ENCODE measurements at regions not wholly inside any gene's neighbourhood (a gene's known extent, or its start where the extent isn't known, plus 50 kb on each side); places are given as distances from the start of the nearest gene placed in this dataset.

- POLR2A ChIA-PET = no interaction called here
- CTCF ChIA-PET = interaction anchor here (0.7 kb wide), 1 partner anchor 13 kb away, joined by 3 read pairs; no protein-coding TSS in a partner anchor
- Histone ChIP-seq H3K27me3 (ENCODE audit: control insufficient read depth, insufficient read depth, low read length) (no peaks in the 10 kb centered on the region), H3K36me3 (ENCODE audit: control insufficient read depth, insufficient read depth, low read length) (no peaks in the 10 kb centered on the region), H3K4me3 (ENCODE audit: low read depth, low read length) (no peak overlapping the region)
- DNase-seq (ENCODE audit: low read depth) = no peak
- no peak for TF ChIP-seq CTCF (IDR thresholded peaks at IDR 0.05; ENCODE audit: insufficient read depth, low read depth, low read length)
Measured at GRCh38 chr3:94459167-94459566, 396.3 kb downstream of the NSUN3 start.

DNA sequence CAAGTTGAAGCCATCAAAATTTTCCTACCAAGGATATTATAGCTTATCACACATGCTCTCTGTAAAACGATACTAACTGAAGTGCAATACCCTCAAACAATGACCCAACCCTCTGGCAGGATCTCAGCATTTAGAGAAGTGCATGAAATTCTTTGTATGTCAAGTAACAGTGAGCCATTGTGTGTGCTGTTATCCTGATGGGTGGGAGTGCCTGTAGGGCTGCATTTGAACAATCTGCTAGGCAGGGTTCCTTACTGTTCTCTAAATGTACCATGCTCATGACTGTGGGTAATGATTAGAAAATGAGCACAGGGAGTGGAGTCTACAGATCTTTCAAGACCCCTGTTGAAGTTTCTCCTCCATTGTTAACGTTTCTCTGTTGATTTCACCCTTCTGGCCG lies 398.1 kb downstream of the NSUN3 start:
- no peak for DNase-seq (ENCODE audit: low read depth)
- ChIA-PET CTCF (no interaction called here), POLR2A (no interaction called here)
- H3K27me3 ChIP-seq (ENCODE audit: control insufficient read depth, insufficient read depth, low read length) = no peaks in the 10 kb centered on the region
- no peak overlapping the region for H3K4me3 ChIP-seq (ENCODE audit: low read depth, low read length)
- TF ChIP-seq CTCF (IDR thresholded peaks at IDR 0.05; ENCODE audit: insufficient read depth, low read depth, low read length) = no peak
- H3K36me3 ChIP-seq (ENCODE audit: control insufficient read depth, insufficient read depth, low read length) = no peaks in the 10 kb centered on the region

DNA sequence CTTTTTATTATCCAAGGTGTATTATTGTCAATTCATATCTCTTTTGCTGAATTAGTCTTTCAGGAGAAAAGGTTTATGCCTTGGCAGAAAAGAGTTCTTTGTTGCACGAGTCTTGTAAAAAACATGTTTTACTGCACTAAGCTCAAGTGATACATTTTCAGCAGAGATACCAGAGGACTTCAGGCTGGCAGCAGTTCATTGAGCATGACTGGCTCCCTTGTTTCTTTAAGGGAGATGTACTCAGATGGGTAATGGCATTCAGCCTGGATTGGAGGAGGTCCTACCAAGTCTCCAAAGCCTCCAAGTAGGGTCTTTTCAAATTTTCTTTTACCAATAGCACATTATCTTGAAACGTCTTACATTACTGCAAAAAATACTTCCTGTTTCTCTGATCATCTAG lies 400.1 kb downstream of the NSUN3 start:
- ChIA-PET CTCF (interaction anchor here (0.7 kb wide), 1 partner anchor 634 kb away, joined by 3 read pairs; no protein-coding TSS in a partner anchor), POLR2A (no interaction called here)
- Histone ChIP-seq H3K4me3 (ENCODE audit: low read depth, low read length) (no peak overlapping the region), H3K27me3 (ENCODE audit: control insufficient read depth, insufficient read depth, low read length) (no peaks in the 10 kb centered on the region), H3K36me3 (ENCODE audit: control insufficient read depth, insufficient read depth, low read length) (no peaks in the 10 kb centered on the region)
- TF ChIP-seq CTCF (IDR thresholded peaks at IDR 0.05; ENCODE audit: insufficient read depth, low read depth, low read length) = no peak
- no peak for DNase-seq (ENCODE audit: low read depth)

DNA sequence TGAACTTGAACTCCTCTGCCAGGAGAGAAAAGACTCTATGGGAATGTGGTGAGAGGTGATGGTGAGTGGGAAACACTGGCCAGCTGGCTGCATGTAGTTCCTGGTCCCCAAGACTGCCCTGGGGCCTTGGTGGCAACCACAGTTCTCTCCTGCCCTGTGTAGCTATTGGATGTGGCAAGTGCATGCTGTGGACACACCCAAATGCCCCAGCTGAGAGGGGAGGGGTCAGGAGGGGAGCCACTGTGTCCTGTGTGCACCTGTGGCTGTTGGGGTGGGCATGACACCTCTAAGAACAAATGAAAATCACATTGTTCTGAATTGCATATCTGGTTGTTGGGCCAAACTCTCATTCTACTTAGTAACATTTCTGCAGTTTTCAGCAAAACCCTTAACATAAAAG lies 409.6 kb downstream of the NSUN3 start:
- ChIA-PET CTCF (interaction anchor here (0.8 kb wide), 1 partner anchor 13 kb away, joined by 3 read pairs; no protein-coding TSS in a partner anchor), POLR2A (no interaction called here)
- DNase-seq (ENCODE audit: low read depth) = no peak
- no peak for TF ChIP-seq CTCF (IDR thresholded peaks at IDR 0.05; ENCODE audit: insufficient read depth, low read depth, low read length)
- H3K36me3 ChIP-seq (ENCODE audit: control insufficient read depth, insufficient read depth, low read length) = no peaks in the 10 kb centered on the region
- no peak overlapping the region for H3K4me3 ChIP-seq (ENCODE audit: low read depth, low read length)
- no peaks in the 10 kb centered on the region for H3K27me3 ChIP-seq (ENCODE audit: control insufficient read depth, insufficient read depth, low read length)

DNA sequence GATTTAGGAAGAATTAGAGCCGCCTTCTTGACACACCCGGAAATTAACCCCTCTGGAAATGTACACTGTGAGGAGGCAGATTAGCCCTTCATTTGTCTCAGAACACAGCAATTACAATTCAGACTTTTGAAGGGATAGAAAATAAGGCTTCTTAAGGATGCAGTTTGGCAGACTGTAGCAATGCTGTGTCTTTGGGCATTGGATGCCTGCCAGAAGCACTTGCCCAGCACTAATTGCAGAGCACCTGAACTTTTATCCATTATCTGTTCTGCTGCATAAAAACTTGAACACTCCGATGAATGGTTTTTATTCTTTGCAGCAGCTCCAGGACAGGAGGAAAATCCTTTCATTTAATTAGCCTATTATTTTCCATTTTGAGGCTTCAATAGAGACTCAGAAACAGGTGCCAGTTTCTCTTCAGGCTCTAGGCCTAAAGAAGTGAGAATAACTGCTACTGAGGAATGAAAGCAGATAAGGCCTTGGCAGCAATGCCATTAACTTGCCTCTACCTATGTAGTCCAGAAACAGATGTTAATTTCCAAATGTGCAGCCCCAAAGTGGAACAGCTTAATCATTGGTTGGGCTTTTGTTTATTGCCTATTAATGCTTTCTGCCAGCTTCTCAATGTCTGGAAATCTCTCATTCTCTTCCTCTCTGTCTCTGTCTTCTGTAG lies 418.5 kb downstream of the NSUN3 start:
- CTCF ChIA-PET = no interaction called here
- no peak for DNase-seq (ENCODE audit: low read depth)
- TF ChIP-seq CTCF (IDR thresholded peaks at IDR 0.05; ENCODE audit: insufficient read depth, low read depth, low read length) = no peak

More for the DNA sequence above, 418.5 kb downstream of the NSUN3 start:
- H3K4me3 ChIP-seq (ENCODE audit: low read depth, low read length) = no peak overlapping the region
- POLR2A ChIA-PET = no interaction called here
- no peaks in the 10 kb centered on the region for H3K27me3 ChIP-seq (ENCODE audit: control insufficient read depth, insufficient read depth, low read length)
- no peaks in the 10 kb centered on the region for H3K36me3 ChIP-seq (ENCODE audit: control insufficient read depth, insufficient read depth, low read length)

Measured in BJ (cell line).